Fibroblast of pulmonary artery (primary cell): ENCODE measurements at regions not wholly inside any gene's neighbourhood (a gene's known extent, or its start where the extent isn't known, plus 50 kb on each side); places are given as distances from the start of the nearest gene placed in this dataset.

Experiments used
- DNase-seq: peaks from one replicate; pipeline ENCODE4 v3.0.0-alpha.2; 2010; ENCODE audit warnings: low read depth
- H3K4me3 ChIP-seq: replicated peaks from 2 replicates; pipeline ENCODE4 v1.5.1; 2011; ENCODE audit warnings: low read depth, mild to moderate bottlenecking, control low read depth, low read length, moderate library complexity
- CTCF ChIP-seq: IDR thresholded peaks from 2 replicates; pipeline ENCODE4 v1.5.1; 2011; ENCODE audit warnings: mild to moderate bottlenecking, control low read depth, low read length, inconsistent platforms; ENCODE audit errors: missing control alignments

- no peak overlapping the region for H3K4me3 ChIP-seq
- TF ChIP-seq CTCF = no peak
- DNase-seq = no peak
These were observed 85.6 kb upstream of the ALDH1B1 start for GRCh38 chr9:38306899-38307298.

GRCh38 chr9:38305582-38305981, 86.9 kb upstream of the ALDH1B1 start:
- TF ChIP-seq CTCF = no peak
- H3K4me3 ChIP-seq = no peak overlapping the region
- DNase-seq = no peak

GRCh38 chr9:38301376-38302106, 91.0 kb upstream of the ALDH1B1 start:
- no peak for TF ChIP-seq CTCF
- H3K4me3 ChIP-seq = no peak overlapping the region
- no peak for DNase-seq

- DNase-seq = no peak
- no peak for TF ChIP-seq CTCF
- H3K4me3 ChIP-seq = no peak overlapping the region
These were observed 92.6 kb upstream of the ALDH1B1 start for GRCh38 chr9:38299856-38300255.

- no peak overlapping the region for H3K4me3 ChIP-seq
- DNase-seq = no peak
- no peak for TF ChIP-seq CTCF
These were observed 93.6 kb upstream of the ALDH1B1 start for GRCh38 chr9:38298904-38299303.

- no peak for DNase-seq
- H3K4me3 ChIP-seq = no peak overlapping the region
- no peak for TF ChIP-seq CTCF
These were observed 94.0 kb upstream of the ALDH1B1 start for GRCh38 chr9:38298503-38298902.

- no peak for TF ChIP-seq CTCF
- H3K4me3 ChIP-seq = no peak overlapping the region
- no peak for DNase-seq
These were observed 95.7 kb upstream of the ALDH1B1 start for GRCh38 chr9:38296807-38297206.
